H1 (cell line): ENCODE measurements at regions not wholly inside any gene's neighbourhood (a gene's known extent, or its start where the extent isn't known, plus 50 kb on each side); places are given as distances from the start of the nearest gene placed in this dataset.

ENCODE experiments used
- CTCF ChIA-PET: fragments of 300-600 bp; sonication (Branson Sonifier 250); formaldehyde crosslinking; loops from one replicate; lab custom pipeline; 2021; ENCODE audit not compliant: partially characterized antibody; lab: Charles Lee
- POLR2A ChIA-PET: fragments of 300-600 bp; sonication (Branson Sonifier 250); formaldehyde crosslinking; loops from one replicate; lab custom pipeline; 2021; ENCODE audit warnings: inconsistent platforms; ENCODE audit not compliant: partially characterized antibody; lab: Charles Lee
- DNase-seq, 2 experiments: peaks; one replicate each; pipeline versions ENCODE4 v3.0.0 to v3.0.0-alpha.2; 2010 to 2022; ENCODE audit warnings: low spot score in 2 of 2, low read depth in 1 of 2, mixed read lengths in 1 of 2
- FAIRE-seq: peaks from 2 replicates; lab custom pipeline; 2011; peaks lifted over from hg19 to GRCh38; lab: Jason Lieb, UNC
- H2AFZ ChIP-seq: 2 replicates; pipeline ENCODE4 v1.8.1; 2012; ENCODE audit warnings: low read length, inconsistent platforms
- H2AK5ac ChIP-seq: 2 replicates; pipeline ENCODE4 v1.6.1; 2013; ENCODE audit warnings: low read depth, low read length
- H2BK120ac ChIP-seq: replicated peaks from 2 replicates; pipeline ENCODE3; 2013; ENCODE audit warnings: low read depth, low read length, inconsistent platforms
- H2BK12ac ChIP-seq: 2 replicates; pipeline ENCODE4 v1.6.1; 2013; ENCODE audit warnings: low read depth, low read length
- H2BK15ac ChIP-seq: 2 replicates; pipeline ENCODE4 v1.6.1; 2013; ENCODE audit warnings: low read length
- H2BK20ac ChIP-seq: 2 replicates; pipeline ENCODE4 v1.6.1; 2013; ENCODE audit warnings: low read length
- H2BK5ac ChIP-seq: 2 replicates; pipeline ENCODE4 v1.6.1; 2013; ENCODE audit warnings: low read depth, low read length
- H3K14ac ChIP-seq: 2 replicates; pipeline ENCODE4 v1.6.1; 2013; ENCODE audit warnings: inconsistent platforms; ENCODE audit not compliant: insufficient read length
- H3K18ac ChIP-seq: 2 replicates; pipeline ENCODE4 v1.6.1; 2013; ENCODE audit warnings: low read length; ENCODE audit errors: extremely low read depth
- H3K23ac ChIP-seq: 2 replicates; pipeline ENCODE4 v1.6.1; 2013; ENCODE audit warnings: inconsistent platforms; ENCODE audit not compliant: insufficient read length
- H3K23me2 ChIP-seq: 2 replicates; pipeline ENCODE4 v1.6.1; 2013; ENCODE audit warnings: low read depth, low read length
- H3K27ac ChIP-seq: 2 replicates; pipeline ENCODE4 v1.6.1; 2011; ENCODE audit warnings: low read depth, low read length, inconsistent platforms
- H3K27me3 ChIP-seq, 4 experiments: replicated peaks in 1 of 4; 1 replicate in 1 of 4; 2 replicates in 3 of 4; pipeline versions ENCODE4 v1.6.1 to v1.8.1; 2011 to 2013; ENCODE audit warnings: low read length in 3 of 4, mild to moderate bottlenecking in 3 of 4, inconsistent platforms in 2 of 4, mixed read lengths in 2 of 4, moderate library complexity in 1 of 4; ENCODE audit not compliant: control insufficient read depth in 3 of 4, insufficient read depth in 3 of 4; ENCODE audit errors: extremely low read depth in 1 of 4
- H3K36me3 ChIP-seq, 4 experiments: 2 replicates each; pipeline versions ENCODE4 v1.6.1 to v1.8.1; 2011 to 2013; ENCODE audit warnings: mild to moderate bottlenecking in 4 of 4, low read length in 3 of 4, moderate library complexity in 2 of 4, control low read depth in 1 of 4, inconsistent platforms in 1 of 4; ENCODE audit not compliant: insufficient read depth in 4 of 4, control insufficient read depth in 2 of 4
- H3K4ac ChIP-seq: replicated peaks from 2 replicates; pipeline ENCODE3; 2013; ENCODE audit warnings: low read length, low read depth, mixed read lengths, inconsistent platforms; ENCODE audit not compliant: insufficient read length
- H3K4me1 ChIP-seq, 4 experiments: replicated peaks in 1 of 4; 1 replicate in 1 of 4; 2 replicates in 3 of 4; pipeline versions ENCODE4 v1.6.1 to v1.8.1; 2011 to 2013; ENCODE audit warnings: low read length in 3 of 4, inconsistent platforms in 2 of 4, mixed read lengths in 1 of 4; ENCODE audit not compliant: insufficient read depth in 4 of 4, control insufficient read depth in 3 of 4
- H3K4me2 ChIP-seq, 2 experiments: 2 replicates each; pipeline versions ENCODE4 v1.6.1 to v1.8.1; 2011 to 2013; ENCODE audit warnings: low read depth in 2 of 2, low read length in 2 of 2, control low read depth in 1 of 2, inconsistent platforms in 1 of 2, mild to moderate bottlenecking in 1 of 2; ENCODE audit not compliant: insufficient read depth in 1 of 2
- H3K4me3 ChIP-seq, 4 experiments: fragments of 200-600, 300-600 bp in 1 of 4; sonication (generic), shearing (Covaris generic), sonication (Bioruptor Twin) in 1 of 4; 2 replicates each; pipeline versions ENCODE4 v1.5.1 to v1.8.1; 2011 to 2016; ENCODE audit warnings: low read length in 4 of 4, low read depth in 3 of 4, control low read depth in 2 of 4, inconsistent platforms in 2 of 4, mild to moderate bottlenecking in 2 of 4, mixed read lengths in 1 of 4, moderate library complexity in 1 of 4; ENCODE audit not compliant: insufficient read depth in 2 of 4; ENCODE audit errors: extremely low read depth in 1 of 4
- H3K56ac ChIP-seq: replicated peaks from 2 replicates; pipeline ENCODE3; 2013; ENCODE audit warnings: low read depth, mild to moderate bottlenecking, mixed read lengths, low read length, inconsistent platforms; ENCODE audit not compliant: insufficient read length
- H3K79me1 ChIP-seq: 2 replicates; pipeline ENCODE4 v1.6.1; 2013; ENCODE audit warnings: low read depth, low read length, control low read depth
- H3K79me2 ChIP-seq, 2 experiments: 2 replicates each; pipeline versions ENCODE4 v1.6.1 to v1.8.1; 2012 to 2013; ENCODE audit warnings: low read length in 2 of 2, mild to moderate bottlenecking in 2 of 2, inconsistent platforms in 1 of 2; ENCODE audit not compliant: insufficient read depth in 2 of 2, control insufficient read depth in 1 of 2
- H3K9ac ChIP-seq, 4 experiments: replicated peaks in 1 of 4; 1 replicate in 1 of 4; 2 replicates in 3 of 4; pipeline versions ENCODE4 v1.6.1 to v1.8.1; 2011 to 2013; ENCODE audit warnings: low read depth in 3 of 4, low read length in 3 of 4, control low read depth in 2 of 4, mild to moderate bottlenecking in 2 of 4, moderate library complexity in 2 of 4, inconsistent platforms in 1 of 4; ENCODE audit errors: extremely low read depth in 1 of 4
- H3K9me3 ChIP-seq, 2 experiments: 2 replicates each; pipeline versions ENCODE4 v1.6.1 to v1.8.1; 2012 to 2013; ENCODE audit warnings: mild to moderate bottlenecking in 2 of 2, moderate library complexity in 2 of 2, control low read depth in 1 of 2, inconsistent platforms in 1 of 2, low read depth in 1 of 2, low read length in 1 of 2, mixed read lengths in 1 of 2; ENCODE audit not compliant: insufficient read depth in 2 of 2
- H4K20me1 ChIP-seq, 2 experiments: replicated peaks in 1 of 2; 2 replicates each; pipeline versions ENCODE3 to v1.8.1; 2011 to 2013; ENCODE audit warnings: inconsistent platforms in 2 of 2, low read length in 2 of 2, mild to moderate bottlenecking in 1 of 2; ENCODE audit not compliant: insufficient read depth in 2 of 2, control insufficient read depth in 1 of 2
- H4K5ac ChIP-seq: 2 replicates; pipeline ENCODE4 v1.6.1; 2013; ENCODE audit warnings: low read length, low read depth, mixed read lengths, inconsistent platforms; ENCODE audit not compliant: insufficient read length
- H4K8ac ChIP-seq: 2 replicates; pipeline ENCODE4 v1.8.0; 2013; ENCODE audit warnings: mild to moderate bottlenecking, moderate library complexity, low read length, inconsistent platforms; ENCODE audit not compliant: insufficient read depth; ENCODE audit errors: extremely low read depth
- H4K91ac ChIP-seq: replicated peaks from 2 replicates; pipeline ENCODE3; 2013; ENCODE audit warnings: low read length, mixed read lengths, inconsistent platforms; ENCODE audit not compliant: insufficient read length
- ASH2L ChIP-seq: fragments of 200-600, 300-600 bp; sonication (generic); IDR thresholded peaks from one replicate; pipeline ENCODE4 v1.7.1; 2017; ENCODE audit warnings: low read length
- CBX8 ChIP-seq: fragments of 300-800, 300-1000 bp; sonication (generic); IDR thresholded peaks from 2 replicates; pipeline ENCODE4 v1.7.1; 2016; ENCODE audit warnings: low read depth, low read length, borderline replicate concordance
- CHD1 ChIP-seq: IDR thresholded peaks from 2 replicates; pipeline ENCODE4 v1.6.1; 2012; ENCODE audit warnings: low read depth, low read length, improper control_type of control experiment
- CREB1 ChIP-seq: IDR thresholded peaks from 2 replicates; pipeline ENCODE4 v1.6.1; 2012; ENCODE audit warnings: inconsistent platforms
- GABPA ChIP-seq: IDR thresholded peaks from 2 replicates; pipeline ENCODE4 v1.6.1; 2011; ENCODE audit warnings: mild to moderate bottlenecking, low read length, moderate library complexity, borderline replicate concordance; ENCODE audit not compliant: insufficient read depth
- GTF2F1 ChIP-seq: IDR thresholded peaks from 2 replicates; pipeline ENCODE4 v1.6.1; 2012; ENCODE audit warnings: low read depth, low read length, improper control_type of control experiment, borderline replicate concordance
- KDM4A ChIP-seq: IDR thresholded peaks from one replicate; pipeline ENCODE4 v1.7.1; 2012; ENCODE audit warnings: low read depth, mild to moderate bottlenecking, moderate library complexity, low read length, inconsistent platforms; ENCODE audit not compliant: severe bottlenecking
- POLR2AphosphoS5 ChIP-seq: IDR thresholded peaks from 2 replicates; pipeline ENCODE4 v1.6.1; 2011; ENCODE audit warnings: low read depth, low read length
- RFX5 ChIP-seq: IDR thresholded peaks from 2 replicates; pipeline ENCODE4 v1.6.1; 2011; ENCODE audit warnings: low read depth, low read length, improper control_type of control experiment, borderline replicate concordance
- SIN3A ChIP-seq, 2 experiments: IDR thresholded peaks in 1 of 2; conservative IDR thresholded peaks in 1 of 2; 2 replicates each; pipeline ENCODE4 v1.6.1; 2011 to 2012; ENCODE audit warnings: low read length in 2 of 2, improper control_type of control experiment in 1 of 2, low read depth in 1 of 2, mild to moderate bottlenecking in 1 of 2
- TAF7 ChIP-seq: optimal IDR thresholded peaks from 2 replicates; pipeline ENCODE3; 2011; ENCODE audit warnings: low read depth, mild to moderate bottlenecking, inconsistent platforms, low read length, moderate library complexity, borderline replicate concordance
- YY1 ChIP-seq: IDR thresholded peaks from 2 replicates; pipeline ENCODE4 v1.6.1; 2011; ENCODE audit warnings: low read depth, mild to moderate bottlenecking, low read length
- WGBS, 2 experiments: shearing (Covaris generic) in 1 of 2; methylation state at CpG; one replicate each; pipeline versions ENCODE4 v1.1.6 to v1.1.7; 2013 to 2015; ENCODE audit warnings: low lambda C conversion rate in 2 of 2, mixed read lengths in 2 of 2, inconsistent platforms in 1 of 2, low coverage in 1 of 2, missing lambda C conversion rate in 1 of 2; ENCODE audit not compliant: insufficient replicate concordance in 2 of 2, insufficient coverage in 1 of 2, insufficient read length in 1 of 2; ENCODE audit errors: extremely low coverage in 1 of 2, missing lambda C conversion rate in 1 of 2; 5-methylcytosine and 5-hydroxymethylcytosine counted together
- TF ChIP-seq, protein P1 (sequence below): IDR thresholded peaks from 2 replicates; pipeline ENCODE4 v1.6.1; 2011; ENCODE audit warnings: low read depth, mild to moderate bottlenecking, low read length; ENCODE audit not compliant: insufficient read depth

DNA sequence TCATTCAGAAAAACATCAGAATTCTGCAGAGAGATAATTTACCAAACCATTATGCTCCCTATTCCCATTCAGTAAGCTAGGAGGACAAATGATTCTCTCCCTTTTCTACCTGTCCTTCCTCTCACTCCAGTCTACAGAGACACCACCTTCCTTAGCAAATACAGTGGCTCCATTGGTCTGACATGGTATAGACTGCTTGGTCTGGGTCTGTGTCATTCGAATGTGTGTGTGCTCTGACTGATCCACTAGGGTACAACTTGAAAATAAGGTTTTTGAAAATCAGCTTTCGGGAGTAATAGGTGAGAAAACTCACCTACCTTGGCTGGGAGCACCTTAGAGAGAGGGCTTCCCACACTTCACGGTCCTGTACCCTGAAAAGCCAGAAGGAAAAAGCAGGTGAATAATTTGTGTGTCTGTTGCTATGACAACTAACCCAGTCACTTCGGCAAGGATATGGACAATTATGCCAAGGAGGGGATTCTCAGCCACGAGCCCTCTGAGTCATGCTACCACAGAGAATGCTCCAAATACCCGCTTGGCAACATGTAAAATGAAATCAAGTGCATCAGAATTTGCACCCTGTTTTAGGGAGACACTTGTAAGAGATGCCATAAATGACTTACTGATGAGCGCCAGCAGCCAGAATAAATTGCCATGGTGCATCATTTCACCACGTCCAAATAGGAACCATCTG is 114.5 kb upstream of the PRKCQ start:
- H4K8ac ChIP-seq = no peak overlapping the region
- H3K9ac ChIP-seq = no peak overlapping the region
- peaks cover 0 to 3% (median 0%) of the 10 kb centered on the region in 4 experiments; a peak in 1 of 7 replicates for H3K4me1 ChIP-seq
- H2BK120ac ChIP-seq = no peak overlapping the region
- no peak overlapping the region for H3K4me2 ChIP-seq
- peaks cover 2% of the 10 kb centered on the region; the same call in 1 of the 2 replicates for H3K23me2 ChIP-seq
- no peaks in the 10 kb centered on the region for H3K9me3 ChIP-seq
- H2BK5ac ChIP-seq = no peak overlapping the region
- no peak overlapping the region for H4K91ac ChIP-seq
- H3K27ac ChIP-seq = no peak overlapping the region
- no peak overlapping the region for H3K14ac ChIP-seq
- H2AFZ ChIP-seq = no peak overlapping the region
- H3K36me3 ChIP-seq = no peaks in the 10 kb centered on the region
- DNase-seq (no peak), FAIRE-seq (no peak)
- ChIA-PET CTCF (interaction anchor here (1.2 to 1.4 kb wide), 4 partner anchors 16 to 226 kb away, joined by 3 to 4 read pairs (median 4); no protein-coding TSS in a partner anchor), POLR2A (interaction anchor here (1.0 kb wide), 1 partner anchor 15 kb away, joined by 3 read pairs; no protein-coding TSS in a partner anchor)
- H4K20me1 ChIP-seq = peaks cover 0 to 1% of the 10 kb centered on the region in 2 experiments
- H3K23ac ChIP-seq = no peak overlapping the region
- no peak overlapping the region for H2AK5ac ChIP-seq
- H2BK15ac ChIP-seq = no peak overlapping the region
- H2BK20ac ChIP-seq = no peak overlapping the region
- H4K5ac ChIP-seq = no peak overlapping the region
- no peaks in the 10 kb centered on the region for H3K79me1 ChIP-seq
- H3K4me3 ChIP-seq = no peak overlapping the region
- H3K79me2 ChIP-seq = no peaks in the 10 kb centered on the region
- peaks cover 0 to 1% (median 0%) of the 10 kb centered on the region in 4 experiments; a peak in 1 of 7 replicates for H3K27me3 ChIP-seq
- WGBS, 2 experiments = 87% methylated on average over 8 of the region's 8 CpGs; no CpG with 5 or more reads in 1 of the 2 experiments
- no peak overlapping the region for H3K4ac ChIP-seq
- H3K56ac ChIP-seq = no peak overlapping the region
- no peak overlapping the region for H2BK12ac ChIP-seq
- no peak overlapping the region for H3K18ac ChIP-seq
- TF ChIP-seq CHD1 (no peak), TAF7 (no peak), GTF2F1 (no peak), POLR2AphosphoS5 (no peak), SIN3A (conservative IDR thresholded peaks at IDR 0.05 in 1 of 2, IDR thresholded peaks at IDR 0.05 in 1 of 2; ENCODE audit: low read depth in 1 of 2, low read length in 2 of 2) (no peak), CREB1 (no peak), RFX5 (no peak), KDM4A (no peak), GABPA (no peak), ASH2L (no peak), CBX8 (no peak), YY1 (no peak)
- TF ChIP-seq, protein P1, sequence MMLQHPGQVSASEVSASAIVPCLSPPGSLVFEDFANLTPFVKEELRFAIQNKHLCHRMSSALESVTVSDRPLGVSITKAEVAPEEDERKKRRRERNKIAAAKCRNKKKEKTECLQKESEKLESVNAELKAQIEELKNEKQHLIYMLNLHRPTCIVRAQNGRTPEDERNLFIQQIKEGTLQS = no peak
